Stimulated activated CD8-positive, alpha-beta memory T cell treated with anti-CD3 and anti-CD28 coated beads, Interleukin-7, amount 100 ng/mL, for 48 hours (primary cell): ENCODE measurements at regions not wholly inside any gene's neighbourhood (a gene's known extent, or its start where the extent isn't known, plus 50 kb on each side); places are given as distances from the start of the nearest gene placed in this dataset.

Experiments
- DNase-seq, 2 donors: peaks; one replicate each; pipeline ENCODE4 v3.0.0-alpha.2; 2020; ENCODE audit warnings: low read depth in 1 of 2; ENCODE audit errors: extremely low read depth in 1 of 2

GRCh38 chr7:156141941-156142340, 329.7 kb upstream of the SHH start:
- no peak for DNase-seq

GRCh38 chr7:156140896-156141295, 328.6 kb upstream of the SHH start:
- DNase-seq = no peak

- DNase-seq = no peak
Measured at GRCh38 chr7:156140447-156140846, 328.2 kb upstream of the SHH start.

GRCh38 chr7:156139633-156140032, 327.4 kb upstream of the SHH start:
- DNase-seq = no peak

- no peak for DNase-seq
Measured at GRCh38 chr7:156139112-156139511, 326.8 kb upstream of the SHH start.

- no peak for DNase-seq
Measured at GRCh38 chr7:156131881-156132280, 319.6 kb upstream of the SHH start.

- DNase-seq = no peak
Measured at GRCh38 chr7:156129522-156129921, 317.3 kb upstream of the SHH start.

GRCh38 chr7:156128496-156128895, 316.2 kb upstream of the SHH start:
- DNase-seq = no peak

GRCh38 chr7:156127166-156128134, 315.2 kb upstream of the SHH start:
- no peak for DNase-seq

- DNase-seq = no peak
Measured at GRCh38 chr7:156125841-156126730, 313.8 kb upstream of the SHH start.

- no peak for DNase-seq
Measured at GRCh38 chr7:156124356-156124755, 312.1 kb upstream of the SHH start.

GRCh38 chr7:156123362-156123761, 311.1 kb upstream of the SHH start:
- no peak for DNase-seq

GRCh38 chr7:156122752-156123354, 310.6 kb upstream of the SHH start:
- no peak for DNase-seq

GRCh38 chr7:156121956-156122355, 309.7 kb upstream of the SHH start:
- DNase-seq = no peak

GRCh38 chr7:156121434-156121833, 309.2 kb upstream of the SHH start:
- DNase-seq = no peak

GRCh38 chr7:156120552-156120951, 308.3 kb upstream of the SHH start:
- DNase-seq = no peak

GRCh38 chr7:156119771-156120170, 307.5 kb upstream of the SHH start:
- no peak for DNase-seq

GRCh38 chr7:156118248-156118645, 306.0 kb upstream of the SHH start:
- no peak for DNase-seq

- no peak for DNase-seq
Measured at GRCh38 chr7:156117542-156118247, 305.4 kb upstream of the SHH start.

- DNase-seq = no peak
Measured at GRCh38 chr7:156116514-156117215, 304.4 kb upstream of the SHH start.
